WI38 (cell line): ENCODE measurements at regions not wholly inside any gene's neighbourhood (a gene's known extent, or its start where the extent isn't known, plus 50 kb on each side); places are given as distances from the start of the nearest gene placed in this dataset.

Experiments used
- H3K4me3 ChIP-seq: 2 replicates; pipeline ENCODE4 v1.5.1; 2011; ENCODE audit warnings: low read depth, mild to moderate bottlenecking, control low read depth, low read length
- TF ChIP-seq, protein P1 (sequence below): IDR thresholded peaks from 2 replicates; pipeline ENCODE4 v1.5.1; 2012; ENCODE audit warnings: low read depth, mild to moderate bottlenecking, control low read depth, low read length

- H3K4me3 ChIP-seq: no peak overlapping the region
- TF ChIP-seq, protein P1, sequence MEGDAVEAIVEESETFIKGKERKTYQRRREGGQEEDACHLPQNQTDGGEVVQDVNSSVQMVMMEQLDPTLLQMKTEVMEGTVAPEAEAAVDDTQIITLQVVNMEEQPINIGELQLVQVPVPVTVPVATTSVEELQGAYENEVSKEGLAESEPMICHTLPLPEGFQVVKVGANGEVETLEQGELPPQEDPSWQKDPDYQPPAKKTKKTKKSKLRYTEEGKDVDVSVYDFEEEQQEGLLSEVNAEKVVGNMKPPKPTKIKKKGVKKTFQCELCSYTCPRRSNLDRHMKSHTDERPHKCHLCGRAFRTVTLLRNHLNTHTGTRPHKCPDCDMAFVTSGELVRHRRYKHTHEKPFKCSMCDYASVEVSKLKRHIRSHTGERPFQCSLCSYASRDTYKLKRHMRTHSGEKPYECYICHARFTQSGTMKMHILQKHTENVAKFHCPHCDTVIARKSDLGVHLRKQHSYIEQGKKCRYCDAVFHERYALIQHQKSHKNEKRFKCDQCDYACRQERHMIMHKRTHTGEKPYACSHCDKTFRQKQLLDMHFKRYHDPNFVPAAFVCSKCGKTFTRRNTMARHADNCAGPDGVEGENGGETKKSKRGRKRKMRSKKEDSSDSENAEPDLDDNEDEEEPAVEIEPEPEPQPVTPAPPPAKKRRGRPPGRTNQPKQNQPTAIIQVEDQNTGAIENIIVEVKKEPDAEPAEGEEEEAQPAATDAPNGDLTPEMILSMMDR: no peak
Measured at GRCh38 chr5:114636271-114636670, 274.4 kb downstream of the KCNN2 start.

DNA sequence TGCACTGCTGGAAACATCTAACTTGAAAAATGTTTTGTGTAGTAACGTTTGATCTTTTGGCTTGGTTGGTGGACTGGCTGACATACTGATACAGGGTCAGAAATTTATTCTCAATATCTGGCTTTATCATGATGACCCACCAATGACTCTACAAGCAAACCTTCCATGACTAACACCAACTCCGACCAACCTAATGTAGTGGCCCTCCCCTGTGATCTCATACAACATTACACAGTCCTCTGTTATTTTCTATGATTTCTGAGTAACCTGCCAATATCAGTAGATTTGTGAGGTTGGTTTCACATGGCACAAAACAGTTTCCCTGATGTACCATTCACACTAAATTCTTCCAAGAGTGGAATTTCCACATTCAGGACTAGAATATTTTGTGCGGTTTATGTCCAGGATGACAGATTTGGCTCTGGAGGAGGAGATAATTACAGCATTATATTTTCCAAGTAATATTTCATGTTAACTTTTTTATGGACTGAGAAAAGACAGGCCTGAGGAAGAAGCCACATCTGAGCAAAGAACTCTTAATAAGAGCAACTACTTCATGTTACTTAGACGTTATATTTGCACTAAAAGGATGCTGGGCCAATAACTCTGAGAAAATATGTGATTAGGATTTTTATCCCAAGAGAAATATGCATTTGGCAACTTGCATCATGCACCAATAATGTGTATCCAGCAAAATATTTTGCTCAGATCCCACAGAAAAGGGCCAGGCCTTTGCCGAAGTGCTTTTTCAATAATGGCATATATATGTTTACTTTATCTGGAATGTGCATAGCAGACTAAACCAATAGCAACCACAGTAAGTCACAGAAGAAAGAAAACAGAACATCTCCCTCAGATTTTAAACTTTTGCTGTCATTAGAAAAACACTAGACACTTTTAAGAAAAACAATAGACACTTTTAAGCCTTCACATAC is 273.4 kb downstream of the KCNN2 start:
- no peak overlapping the region for H3K4me3 ChIP-seq
- TF ChIP-seq, protein P1: no peak

GRCh38 chr5:114634517-114634916 is 272.6 kb downstream of the KCNN2 start:
- TF ChIP-seq, protein P1: no peak
- H3K4me3 ChIP-seq: no peak overlapping the region

DNA sequence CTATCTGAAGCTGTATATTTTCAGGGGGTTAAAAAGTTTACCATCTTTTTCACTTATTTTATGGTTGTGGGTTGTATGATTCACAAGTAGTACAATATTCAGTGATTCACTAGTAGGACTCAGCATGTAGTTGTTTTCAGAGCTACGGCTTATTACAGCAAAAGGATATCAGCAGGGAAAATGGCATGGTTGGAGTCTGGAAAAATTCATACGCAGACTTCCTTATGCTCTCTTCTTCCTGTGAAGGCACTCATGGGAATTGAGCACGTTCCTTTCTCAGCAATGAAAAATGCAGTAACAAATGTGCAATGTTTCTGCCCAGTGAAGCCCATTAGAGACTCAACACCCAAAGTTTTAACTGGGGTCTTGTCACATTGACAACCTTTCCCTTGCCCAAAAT is 250.5 kb downstream of the KCNN2 start:
- no peak overlapping the region for H3K4me3 ChIP-seq
- TF ChIP-seq, protein P1: no peak

DNA sequence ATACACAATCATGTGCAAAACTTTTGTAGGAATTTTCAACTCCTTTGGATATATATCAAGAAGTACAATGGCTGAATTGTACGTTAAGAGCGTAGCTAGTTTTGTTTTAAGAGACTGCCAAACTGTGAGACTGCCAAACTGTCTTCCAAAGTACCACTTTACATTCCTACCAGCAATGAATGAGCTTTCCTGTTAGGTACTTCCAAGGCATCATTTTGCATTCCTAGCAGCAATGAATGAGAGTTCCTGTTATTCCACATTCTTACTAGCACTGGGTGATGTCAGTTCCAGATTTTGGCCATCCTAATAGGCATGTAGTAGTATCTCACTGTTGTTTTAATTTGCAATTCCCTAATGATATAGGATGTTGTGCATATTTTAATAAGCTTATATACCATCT is 219.3 kb downstream of the KCNN2 start:
- TF ChIP-seq, protein P1: no peak
- no peak overlapping the region for H3K4me3 ChIP-seq

DNA sequence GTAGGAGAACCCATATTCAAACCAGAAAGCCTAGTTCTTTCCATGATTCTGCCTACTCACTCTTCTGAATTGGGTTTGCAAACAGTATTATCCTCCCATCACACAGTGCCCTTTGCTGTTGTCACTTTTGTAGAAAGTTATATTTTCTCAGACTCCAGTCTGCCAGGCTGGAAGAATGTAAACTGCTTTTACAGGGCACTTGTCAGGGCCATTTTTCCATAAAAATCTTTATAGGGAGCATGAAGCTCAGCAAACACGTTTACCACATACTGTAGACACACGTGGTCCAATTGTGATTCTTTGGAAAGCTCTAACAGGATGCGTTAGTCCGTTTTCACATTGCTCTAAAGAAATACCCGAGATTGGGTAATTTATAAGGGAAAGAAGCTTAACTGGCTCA is 204.0 kb downstream of the KCNN2 start:
- TF ChIP-seq, protein P1: no peak

GRCh38 chr5:114565139-114565538 is 203.3 kb downstream of the KCNN2 start:
- H3K4me3 ChIP-seq: no peak overlapping the region
- TF ChIP-seq, protein P1: no peak

More for the DNA sequence above, 204.0 kb downstream of the KCNN2 start:
- H3K4me3 ChIP-seq: no peak overlapping the region
